ENCODE measurements at regions not wholly inside any gene's neighbourhood (a gene's known extent, or its start where the extent isn't known, plus 50 kb on each side); places are given as distances from the start of the nearest gene placed in this dataset.

- Histone ChIP-seq H4K8ac (replicated peaks; ENCODE audit: insufficient read length, low read depth, low read length) (no peak overlapping the region), H3K23me2 (ENCODE audit: insufficient read length, low read depth, low read length, poor library complexity, severe bottlenecking) (no peaks in the 10 kb centered on the region), H3K4ac (ENCODE audit: low read depth, low read length) (no peak overlapping the region), H4K20me1 (ENCODE audit: control insufficient read depth, insufficient read depth, insufficient read length) (no peaks in the 10 kb centered on the region), H3K18ac (ENCODE audit: insufficient read length, low read depth, low read length) (no peak overlapping the region), H4K91ac (ENCODE audit: insufficient read length, low read depth, low read length) (no peak overlapping the region), H2BK20ac (ENCODE audit: low read depth, low read length, poor library complexity, severe bottlenecking) (no peak overlapping the region), H3K23ac (ENCODE audit: insufficient read length, low read depth, low read length) (no peak overlapping the region), H3K79me2 (ENCODE audit: insufficient read depth, low read length) (no peaks in the 10 kb centered on the region), H2BK5ac (ENCODE audit: insufficient read length, low read length) (no peak overlapping the region), H2BK15ac (ENCODE audit: low read depth, low read length) (no peak overlapping the region), H3K9ac (ENCODE audit: extremely low read depth, insufficient read length, low read length) (no peak overlapping the region), H3K27me3 (ENCODE audit: insufficient read depth, low read length) (no peaks in the 10 kb centered on the region), H3K14ac (ENCODE audit: insufficient read depth, low read length) (no peak overlapping the region), H2AK5ac (ENCODE audit: insufficient read length, low read length) (no peak overlapping the region), H3K27ac (ENCODE audit: insufficient read length, low read depth, low read length) (no peak overlapping the region), H3K9me3 (ENCODE audit: control insufficient read depth, low read depth, low read length) (no peaks in the 10 kb centered on the region), H3K4me1 (ENCODE audit: insufficient read depth, low read length) (no peaks in the 10 kb centered on the region), H2BK12ac (ENCODE audit: insufficient read length, low read depth, low read length) (no peak overlapping the region), H2BK120ac (ENCODE audit: low read depth, low read length, poor library complexity, severe bottlenecking) (no peak overlapping the region), H3T11ph (ENCODE audit: low read length) (no peak overlapping the region), H4K5ac (ENCODE audit: insufficient read length, low read depth, low read length) (no peak overlapping the region), H2AFZ (ENCODE audit: low read length) (no peak overlapping the region), H3K79me1 (ENCODE audit: insufficient read depth, low read depth, low read length, poor library complexity, severe bottlenecking) (no peaks in the 10 kb centered on the region), H3K4me2 (ENCODE audit: insufficient read depth, insufficient read length, low read length) (no peak overlapping the region), H3K56ac (ENCODE audit: insufficient read length, low read depth, low read length) (no peak overlapping the region)
- peaks cover 11 to 17% of the 10 kb centered on the region in 2 experiments for H3K9me3 Mint-ChIP-seq
- DNase-seq = no peak
- TF ChIP-seq CTCF (conservative IDR thresholded peaks at IDR 0.05) = no peak
- no CpG with 5 or more reads among the region's 1 CpG for WGBS (ENCODE audit: extremely low coverage, insufficient read length, low lambda C conversion rate)
- no peak overlapping the region for H3K27ac Mint-ChIP-seq
- peaks cover 0 to 8% (median 5%) of the 10 kb centered on the region in 3 experiments; a peak in 5 of 7 replicates for H3K36me3 Mint-ChIP-seq (ENCODE audit: insufficient read depth in 1 of 3, low read depth in 3 of 3)
- H3K4me1 Mint-ChIP-seq = no peaks in the 10 kb centered on the region
- no peak overlapping the region for H3K4me3 Mint-ChIP-seq
- peaks cover 23% of the 10 kb centered on the region for H3K27me3 Mint-ChIP-seq (ENCODE audit: low read depth)
These were observed 965.1 kb upstream of the TMEM132C start for GRCh38 chr12:127301876-127302275.

Measured in H9 (cell line).